Neuronal stem cell (in vitro differentiated cells): ENCODE measurements at regions not wholly inside any gene's neighbourhood (a gene's known extent, or its start where the extent isn't known, plus 50 kb on each side); places are given as distances from the start of the nearest gene placed in this dataset.

ENCODE experiments used
- DNase-seq: peaks from one replicate; pipeline ENCODE4 v3.0.0-alpha.2; 2013; ENCODE audit warnings: low spot score
- H2AFZ ChIP-seq: one replicate; pipeline ENCODE4 v1.6.1; 2013; ENCODE audit warnings: mild to moderate bottlenecking, low read length, inconsistent platforms
- H2AK5ac ChIP-seq: 2 replicates; pipeline ENCODE4 v1.6.1; 2013; ENCODE audit warnings: low read depth, mild to moderate bottlenecking, inconsistent platforms, low read length, moderate library complexity, mixed read lengths
- H2BK120ac ChIP-seq: 2 replicates; pipeline ENCODE4 v1.6.1; 2013; ENCODE audit warnings: low read depth, mild to moderate bottlenecking, inconsistent platforms, low read length, moderate library complexity, mixed read lengths
- H2BK12ac ChIP-seq: one replicate; pipeline ENCODE4 v1.6.1; 2013; ENCODE audit warnings: low read length, inconsistent platforms
- H2BK15ac ChIP-seq: 2 replicates; pipeline ENCODE4 v1.6.1; 2013; ENCODE audit warnings: mild to moderate bottlenecking, low read length, inconsistent platforms, mixed read lengths
- H2BK5ac ChIP-seq: one replicate; pipeline ENCODE4 v1.6.1; 2013; ENCODE audit warnings: inconsistent platforms, mild to moderate bottlenecking, low read length, moderate library complexity
- H3K14ac ChIP-seq: one replicate; pipeline ENCODE4 v1.6.1; 2013; ENCODE audit warnings: low read length, inconsistent platforms
- H3K18ac ChIP-seq: 2 replicates; pipeline ENCODE4 v1.6.1; 2013; ENCODE audit warnings: low read length, inconsistent platforms
- H3K23ac ChIP-seq: 2 replicates; pipeline ENCODE4 v1.6.1; 2013; ENCODE audit warnings: low read depth, mild to moderate bottlenecking, mixed read lengths, low read length, inconsistent platforms; ENCODE audit not compliant: poor library complexity
- H3K27ac ChIP-seq: replicated peaks from 3 replicates; pipeline ENCODE4 v1.5.1; 2013; ENCODE audit warnings: low read length, inconsistent platforms
- H3K27me3 ChIP-seq, 3 experiments: 2 replicates each; pipeline ENCODE4 v1.6.1; 2013; ENCODE audit warnings: low read length in 3 of 3, mild to moderate bottlenecking in 2 of 3, inconsistent platforms in 1 of 3, low read depth in 1 of 3, mixed read lengths in 1 of 3, moderate library complexity in 1 of 3; ENCODE audit not compliant: control insufficient read depth in 3 of 3, insufficient read depth in 3 of 3
- H3K36me3 ChIP-seq, 2 donors: replicated peaks in 1 of 2; 2 replicates each; pipeline ENCODE4 v1.6.1; 2013; ENCODE audit warnings: low read length in 2 of 2; ENCODE audit not compliant: control insufficient read depth in 2 of 2, insufficient read depth in 2 of 2
- H3K4ac ChIP-seq: 2 replicates; pipeline ENCODE4 v1.6.1; 2013; ENCODE audit warnings: inconsistent platforms, mild to moderate bottlenecking, low read length, moderate library complexity
- H3K4me1 ChIP-seq, 2 donors: 1 replicate in 1 of 2; 2 replicates in 1 of 2; pipeline ENCODE4 v1.6.1; 2013; ENCODE audit warnings: low read length in 2 of 2, low read depth in 1 of 2; ENCODE audit not compliant: control insufficient read depth in 2 of 2, insufficient read depth in 1 of 2
- H3K4me2 ChIP-seq: one replicate; pipeline ENCODE4 v1.6.1; 2013; ENCODE audit warnings: mild to moderate bottlenecking, low read length, inconsistent platforms; ENCODE audit not compliant: insufficient read depth, poor library complexity, severe bottlenecking
- H3K4me3 ChIP-seq, 2 donors: 2 replicates each; pipeline ENCODE4 v1.5.1; 2013; ENCODE audit warnings: low read length in 2 of 2, mild to moderate bottlenecking in 2 of 2, inconsistent platforms in 1 of 2, moderate library complexity in 1 of 2
- H3K79me1 ChIP-seq: one replicate; pipeline ENCODE4 v1.6.1; 2013; ENCODE audit warnings: low read depth, mild to moderate bottlenecking, inconsistent platforms, low read length, moderate library complexity
- H3K9ac ChIP-seq: one replicate; pipeline ENCODE4 v1.6.1; 2013; ENCODE audit warnings: mild to moderate bottlenecking, low read depth, low read length, inconsistent platforms; ENCODE audit not compliant: poor library complexity
- H3K9me3 ChIP-seq, 2 donors: replicated peaks in 1 of 2; 2 replicates each; pipeline versions ENCODE3 to v1.6.1; 2013; ENCODE audit warnings: low read length in 2 of 2, mild to moderate bottlenecking in 2 of 2, inconsistent platforms in 1 of 2, low read depth in 1 of 2, mixed read lengths in 1 of 2, moderate library complexity in 1 of 2; ENCODE audit not compliant: control insufficient read depth in 2 of 2, insufficient read depth in 1 of 2
- H4K8ac ChIP-seq: one replicate; pipeline ENCODE4 v1.6.1; 2013; ENCODE audit warnings: low read depth, mild to moderate bottlenecking, inconsistent platforms, low read length, moderate library complexity
- H4K91ac ChIP-seq: one replicate; pipeline ENCODE4 v1.6.1; 2013; ENCODE audit warnings: low read length, low read depth, mild to moderate bottlenecking, inconsistent platforms; ENCODE audit not compliant: poor library complexity
- WGBS, 2 donors: extraction: QIAGEN DNeasy Blood & Tissue Kit; methylation state at CpG; one replicate each; pipeline ENCODE4 v1.1.7; 2013; ENCODE audit warnings: missing lambda C conversion rate in 2 of 2, mixed read lengths in 1 of 2; ENCODE audit not compliant: insufficient read length in 2 of 2, insufficient replicate concordance in 1 of 2; ENCODE audit errors: extremely low coverage in 2 of 2; 5-methylcytosine and 5-hydroxymethylcytosine counted together

DNA sequence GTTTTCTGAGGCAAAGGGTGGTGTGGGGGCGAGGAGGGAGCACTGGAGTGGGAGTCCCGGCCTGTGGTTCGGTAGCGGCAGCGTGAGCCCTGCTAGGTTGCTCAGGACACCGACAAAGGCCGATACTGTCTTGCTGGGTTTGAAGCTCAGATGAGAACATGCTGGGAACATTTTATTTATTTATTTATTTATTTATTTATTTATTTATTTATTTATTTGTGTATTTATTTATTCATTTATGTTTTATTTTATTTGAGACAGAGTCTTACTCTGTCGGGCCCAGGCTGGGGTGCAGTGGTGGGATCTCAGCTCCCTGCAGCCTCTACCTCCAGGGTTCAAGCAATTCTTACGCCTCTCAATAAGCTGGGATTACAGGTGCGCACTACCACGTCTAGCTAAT, 117.9 kb upstream of the GSE1 start:
- Histone ChIP-seq H2BK12ac (no peak overlapping the region), H3K9ac (no peak overlapping the region), H2BK15ac (peak overlapping the region; percentile 52), H3K27ac (no peak overlapping the region), H3K27me3 (no peaks in the 10 kb centered on the region), H4K91ac (no peak overlapping the region), H3K79me1 (no peaks in the 10 kb centered on the region), H3K4me2 (no peak overlapping the region), H2BK120ac (no peak overlapping the region), H3K4me1 (peaks cover 5 to 6% of the 10 kb centered on the region in 2 donors), H3K18ac (no peak overlapping the region), H2AK5ac (peak overlapping the region; percentile 49), H3K4me3 (no peak overlapping the region), H3K4ac (no peak overlapping the region), H3K14ac (no peak overlapping the region), H2AFZ (no peak overlapping the region), H2BK5ac (no peak overlapping the region), H3K23ac (no peak overlapping the region), H3K36me3 (no peaks in the 10 kb centered on the region), H3K9me3 (no peaks in the 10 kb centered on the region), H4K8ac (no peak overlapping the region)
- no CpG with 5 or more reads among the region's 11 CpGs for WGBS, 2 donors
- DNase-seq, result no peak

DNA sequence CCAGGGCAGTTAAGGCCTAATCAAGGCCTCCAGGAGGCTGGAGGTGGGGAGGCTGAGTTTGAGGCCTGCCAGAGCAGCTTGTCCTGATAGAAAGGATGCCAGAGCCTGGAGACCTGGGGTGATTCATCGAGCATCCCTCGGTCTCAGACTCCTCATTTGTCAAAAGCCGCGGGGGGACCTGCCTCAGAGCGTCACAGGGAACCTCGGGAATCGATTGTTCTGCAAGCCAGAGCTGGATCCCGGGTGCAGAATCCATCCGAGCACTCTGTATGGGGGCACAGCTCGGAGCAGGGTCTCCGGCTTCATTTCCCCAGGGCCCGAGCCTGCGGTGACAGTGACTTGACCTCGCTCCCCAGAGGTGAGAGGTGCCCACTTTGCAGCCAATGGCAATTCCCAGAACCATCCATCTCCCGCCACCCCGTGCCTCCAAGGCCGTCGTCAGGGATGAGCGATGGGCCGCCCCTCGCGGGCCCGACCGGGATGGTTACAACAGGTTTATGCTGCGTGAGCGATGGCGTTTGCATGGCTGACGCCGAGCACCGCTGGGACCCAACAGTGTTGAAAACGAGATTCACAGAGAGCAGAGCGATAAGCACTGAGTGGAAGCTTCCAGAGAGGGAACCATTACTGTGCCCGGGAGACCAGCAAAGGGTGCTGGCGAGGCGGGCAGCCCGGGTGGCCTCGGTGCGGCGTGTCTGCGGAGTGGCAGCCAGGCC, 117.1 kb upstream of the GSE1 start:
- no peak for DNase-seq
- H3K4me1 ChIP-seq, result peaks cover 5 to 8% of the 10 kb centered on the region in 2 donors

DNA sequence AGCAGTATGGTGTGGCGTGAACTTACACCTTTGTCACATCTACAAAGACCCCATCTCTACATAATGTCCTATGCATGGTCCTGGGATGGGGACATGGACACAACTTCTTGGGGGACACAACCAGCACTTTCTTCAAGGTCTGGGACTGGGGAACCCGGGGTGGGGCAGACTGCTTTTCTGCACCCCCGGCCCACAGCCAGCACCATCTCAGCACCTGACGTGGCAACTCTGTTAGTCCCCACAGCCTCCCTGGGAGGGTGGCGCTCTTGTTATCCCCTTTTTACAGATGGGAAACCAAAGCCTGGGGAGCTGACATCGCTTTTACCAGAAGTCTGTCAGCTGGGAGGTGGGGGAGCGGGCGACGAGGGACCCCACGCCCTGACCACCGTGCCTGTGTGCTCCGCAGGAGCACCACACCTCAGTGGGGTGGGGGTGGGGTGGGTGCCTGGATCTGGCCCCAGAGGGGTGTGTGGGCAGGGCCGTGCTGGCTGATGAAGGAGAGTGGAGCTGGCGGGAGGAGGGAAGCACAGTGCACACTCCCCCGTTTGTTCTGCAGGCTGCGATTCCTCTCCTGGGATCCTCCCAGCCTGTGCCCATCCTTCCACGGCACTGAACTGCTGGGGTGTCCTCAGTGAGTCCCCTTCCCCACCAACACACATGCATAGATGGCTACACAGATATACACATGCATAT, 115.4 kb upstream of the GSE1 start:
- Histone ChIP-seq H3K4me3 (no peak overlapping the region), H3K4ac (no peak overlapping the region), H2BK12ac (no peak overlapping the region), H3K27ac (no peak overlapping the region), H3K9me3 (no peaks in the 10 kb centered on the region), H3K4me2 (no peak overlapping the region), H2AFZ (no peak overlapping the region), H3K27me3 (no peaks in the 10 kb centered on the region), H4K8ac (peak overlapping the region; percentile 65), H2BK15ac (no peak overlapping the region), H2BK120ac (no peak overlapping the region), H3K4me1 (peaks cover 0 to 2% of the 10 kb centered on the region in 2 donors), H3K79me1 (no peaks in the 10 kb centered on the region), H3K36me3 (no peaks in the 10 kb centered on the region), H4K91ac (no peak overlapping the region), H3K18ac (peak overlapping the region; percentile 71), H3K14ac (peak overlapping the region; percentile 56), H2AK5ac (peak overlapping the region; percentile 63), H2BK5ac (peak overlapping the region; percentile 66), H3K23ac (no peak overlapping the region), H3K9ac (no peak overlapping the region)
- no CpG with 5 or more reads among the region's 17 CpGs for WGBS, 2 donors
- DNase-seq, result no peak

More for the DNA sequence above, 117.1 kb upstream of the GSE1 start:
- H2AFZ ChIP-seq, result no peak overlapping the region
- H4K91ac ChIP-seq, result no peak overlapping the region
- H3K79me1 ChIP-seq, result no peaks in the 10 kb centered on the region
- no peak overlapping the region for H2BK5ac ChIP-seq
- peak overlapping the region; percentile 58 for H2AK5ac ChIP-seq
- H2BK120ac ChIP-seq, result no peak overlapping the region
- no peak overlapping the region for H3K4me2 ChIP-seq
- peak overlapping the region; percentile 2 for H2BK15ac ChIP-seq
- H2BK12ac ChIP-seq, result no peak overlapping the region
- H3K36me3 ChIP-seq, result no peaks in the 10 kb centered on the region
- no peak overlapping the region for H3K4ac ChIP-seq
- H3K14ac ChIP-seq, result no peak overlapping the region
- H3K4me3 ChIP-seq, result no peak overlapping the region
- H3K9me3 ChIP-seq, result no peaks in the 10 kb centered on the region
- no peak overlapping the region for H3K23ac ChIP-seq
- no peak overlapping the region for H4K8ac ChIP-seq
- no peaks in the 10 kb centered on the region for H3K27me3 ChIP-seq
- H3K27ac ChIP-seq, result no peak overlapping the region
- H3K9ac ChIP-seq, result no peak overlapping the region
- WGBS, 2 donors, result no CpG with 5 or more reads among the region's 40 CpGs
- peak overlapping the region; percentile 1 for H3K18ac ChIP-seq

DNA sequence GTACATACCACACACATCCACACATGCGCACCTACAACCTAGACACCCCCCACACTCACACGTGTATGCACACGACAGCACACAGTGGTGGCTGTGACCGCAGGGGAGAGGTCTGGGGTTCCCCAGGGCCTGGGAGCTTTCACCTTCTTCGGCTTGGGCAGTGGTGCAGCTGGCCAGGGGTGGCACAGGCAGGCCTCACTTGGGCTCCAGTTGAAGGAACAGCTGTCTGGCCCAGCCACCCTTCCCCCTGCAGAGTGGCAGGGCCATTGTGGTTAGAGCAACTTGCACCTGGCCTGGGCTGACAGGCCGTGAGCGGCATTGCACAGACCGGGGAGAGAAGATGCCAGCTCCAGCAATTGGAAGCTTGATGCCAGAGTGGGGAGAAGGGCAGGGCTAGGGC, 114.5 kb upstream of the GSE1 start:
- H2AFZ ChIP-seq, result no peak overlapping the region
- H3K27me3 ChIP-seq, result no peaks in the 10 kb centered on the region
- no peak overlapping the region for H4K91ac ChIP-seq
- no peaks in the 10 kb centered on the region for H3K79me1 ChIP-seq
- no peak overlapping the region for H2AK5ac ChIP-seq
- H2BK5ac ChIP-seq, result no peak overlapping the region
- H3K14ac ChIP-seq, result peak overlapping the region; percentile 66
- H3K23ac ChIP-seq, result no peak overlapping the region
- H3K27ac ChIP-seq, result no peak overlapping the region
- H3K4me2 ChIP-seq, result no peak overlapping the region
- H2BK12ac ChIP-seq, result no peak overlapping the region
- H3K9ac ChIP-seq, result no peak overlapping the region
- no peak for DNase-seq
- H3K9me3 ChIP-seq, result no peaks in the 10 kb centered on the region
- H3K4me1 ChIP-seq, result peaks cover 0 to 2% of the 10 kb centered on the region in 2 donors
- H2BK120ac ChIP-seq, result no peak overlapping the region
- H3K4me3 ChIP-seq, result no peak overlapping the region
- WGBS, 2 donors, result no CpG with 5 or more reads among the region's 8 CpGs
- H3K18ac ChIP-seq, result no peak overlapping the region
- peak overlapping the region; percentile 42 for H2BK15ac ChIP-seq
- no peak overlapping the region for H4K8ac ChIP-seq
- H3K36me3 ChIP-seq, result no peaks in the 10 kb centered on the region
- H3K4ac ChIP-seq, result no peak overlapping the region
